OCI-M1 (cell line): ENCODE measurements at regions not wholly inside any gene's neighbourhood (a gene's known extent, or its start where the extent isn't known, plus 50 kb on each side); places are given as distances from the start of the nearest gene placed in this dataset.
A peak's percentile ranks its signal among the peaks of the same experiment; 100 is the strongest.
"Not testable (repeated sequence)": the region's sequence is repeated elsewhere in the genome, so short reads cannot be mapped to it uniquely, and the experiment has no call there.

ENCODE experiments used
- DNase-seq: peaks from one replicate; lab custom pipeline; 2025; lab: John Stamatoyannopoulos, UW

GRCh38 chr12:14032191-14032590, 50.8 kb upstream of the GRIN2B start:
- DNase-seq: not testable (repeated sequence)

- no peak for DNase-seq
Measured at GRCh38 chr12:14043776-14044175, 62.4 kb upstream of the GRIN2B start.

- no peak for DNase-seq
Measured at GRCh38 chr12:14048941-14049545, 67.6 kb upstream of the GRIN2B start.

GRCh38 chr12:14057895-14058294, 76.5 kb upstream of the GRIN2B start:
- DNase-seq: no peak

GRCh38 chr12:14058717-14059116, 77.3 kb upstream of the GRIN2B start:
- DNase-seq: no peak

- DNase-seq: no peak
Measured at GRCh38 chr12:14059548-14059947, 78.1 kb upstream of the GRIN2B start.

GRCh38 chr12:14065616-14066015, 84.2 kb upstream of the GRIN2B start:
- no peak for DNase-seq

- no peak for DNase-seq
Measured at GRCh38 chr12:14066021-14066420, 84.6 kb upstream of the GRIN2B start.

GRCh38 chr12:14068961-14069360, 87.6 kb upstream of the GRIN2B start:
- DNase-seq: no peak

GRCh38 chr12:14071833-14072232, 90.4 kb upstream of the GRIN2B start:
- DNase-seq: no peak

GRCh38 chr12:14072987-14073386, 91.6 kb upstream of the GRIN2B start:
- no peak for DNase-seq

- no peak for DNase-seq
Measured at GRCh38 chr12:14075797-14076393, 94.5 kb upstream of the GRIN2B start.

GRCh38 chr12:14076538-14076937, 95.1 kb upstream of the GRIN2B start:
- DNase-seq: no peak

- DNase-seq: no peak
Measured at GRCh38 chr12:14086838-14087237, 105.4 kb upstream of the GRIN2B start.

- no peak for DNase-seq
Measured at GRCh38 chr12:14099994-14100393, 118.6 kb upstream of the GRIN2B start.

- DNase-seq: not testable (repeated sequence)
Measured at GRCh38 chr12:14101556-14101955, 120.2 kb upstream of the GRIN2B start.

GRCh38 chr12:14111230-14111865, 129.9 kb upstream of the GRIN2B start:
- DNase-seq: peak; percentile 4

GRCh38 chr12:14113031-14113430, 131.6 kb upstream of the GRIN2B start:
- DNase-seq: no peak

GRCh38 chr12:14126692-14127091, 145.3 kb upstream of the GRIN2B start:
- no peak for DNase-seq

- no peak for DNase-seq
Measured at GRCh38 chr12:14129611-14130195, 148.3 kb upstream of the GRIN2B start.

- DNase-seq: no peak
Measured at GRCh38 chr12:14135996-14136395, 154.6 kb upstream of the GRIN2B start.

- DNase-seq: peak; percentile 3
Measured at GRCh38 chr12:14138495-14138894, 157.1 kb upstream of the GRIN2B start.
